ENCODE measurements at regions not wholly inside any gene's neighbourhood (a gene's known extent, or its start where the extent isn't known, plus 50 kb on each side); places are given as distances from the start of the nearest gene placed in this dataset.

DNA sequence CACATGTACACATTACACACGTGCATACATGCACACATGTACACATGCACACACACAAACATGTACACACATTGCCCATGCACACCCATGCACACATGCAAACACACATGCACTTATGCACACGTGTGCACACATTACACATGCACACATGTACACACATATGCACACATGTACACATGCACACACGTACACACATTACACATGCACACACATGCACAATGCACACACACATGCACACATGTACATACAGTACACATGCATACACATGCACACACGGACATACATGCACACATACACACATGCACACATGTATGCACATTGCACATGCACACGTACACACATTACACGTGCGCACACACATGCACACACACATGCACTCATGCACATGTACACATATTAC, 95.3 kb upstream of the TTC34 start:
- Histone ChIP-seq H3K79me2 (ENCODE audit: control insufficient read depth, low read length) (no peaks in the 10 kb centered on the region), H3K4me2 (ENCODE audit: low read length) (no peak overlapping the region), H3F3A (ENCODE audit: control insufficient read depth, insufficient read depth) (peaks cover 11% of the 10 kb centered on the region), H3K4me1 (ENCODE audit: control insufficient read depth, low read length) (no peaks in the 10 kb centered on the region), H3K9me2 (replicated peaks; ENCODE audit: control insufficient read depth, low read length) (no peaks in the 10 kb centered on the region), H3K36me3 (ENCODE audit: control insufficient read depth, low read length) (no peaks in the 10 kb centered on the region), H4K20me1 (ENCODE audit: control insufficient read depth, insufficient read depth, low read depth, low read length) (no peaks in the 10 kb centered on the region), H3K9me3 (ENCODE audit: control insufficient read depth, insufficient read depth, low read length) (peaks cover 46% of the 10 kb centered on the region), H3K27ac (ENCODE audit: low read depth, low read length) (no peak overlapping the region), H3K4me3 (ENCODE audit: low read length) (no peak overlapping the region), H3K27me3 (ENCODE audit: control insufficient read depth, low read length) (no peaks in the 10 kb centered on the region)
- TF ChIP-seq EZH2phosphoT487 (IDR thresholded peaks at IDR 0.05; ENCODE audit: borderline replicate concordance, low read length), result no peak
- TF ChIP-seq, protein P1, sequence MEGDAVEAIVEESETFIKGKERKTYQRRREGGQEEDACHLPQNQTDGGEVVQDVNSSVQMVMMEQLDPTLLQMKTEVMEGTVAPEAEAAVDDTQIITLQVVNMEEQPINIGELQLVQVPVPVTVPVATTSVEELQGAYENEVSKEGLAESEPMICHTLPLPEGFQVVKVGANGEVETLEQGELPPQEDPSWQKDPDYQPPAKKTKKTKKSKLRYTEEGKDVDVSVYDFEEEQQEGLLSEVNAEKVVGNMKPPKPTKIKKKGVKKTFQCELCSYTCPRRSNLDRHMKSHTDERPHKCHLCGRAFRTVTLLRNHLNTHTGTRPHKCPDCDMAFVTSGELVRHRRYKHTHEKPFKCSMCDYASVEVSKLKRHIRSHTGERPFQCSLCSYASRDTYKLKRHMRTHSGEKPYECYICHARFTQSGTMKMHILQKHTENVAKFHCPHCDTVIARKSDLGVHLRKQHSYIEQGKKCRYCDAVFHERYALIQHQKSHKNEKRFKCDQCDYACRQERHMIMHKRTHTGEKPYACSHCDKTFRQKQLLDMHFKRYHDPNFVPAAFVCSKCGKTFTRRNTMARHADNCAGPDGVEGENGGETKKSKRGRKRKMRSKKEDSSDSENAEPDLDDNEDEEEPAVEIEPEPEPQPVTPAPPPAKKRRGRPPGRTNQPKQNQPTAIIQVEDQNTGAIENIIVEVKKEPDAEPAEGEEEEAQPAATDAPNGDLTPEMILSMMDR (IDR thresholded peaks at IDR 0.05; ENCODE audit: low read depth, low read length, poor library complexity, severe bottlenecking), result no peak

DNA sequence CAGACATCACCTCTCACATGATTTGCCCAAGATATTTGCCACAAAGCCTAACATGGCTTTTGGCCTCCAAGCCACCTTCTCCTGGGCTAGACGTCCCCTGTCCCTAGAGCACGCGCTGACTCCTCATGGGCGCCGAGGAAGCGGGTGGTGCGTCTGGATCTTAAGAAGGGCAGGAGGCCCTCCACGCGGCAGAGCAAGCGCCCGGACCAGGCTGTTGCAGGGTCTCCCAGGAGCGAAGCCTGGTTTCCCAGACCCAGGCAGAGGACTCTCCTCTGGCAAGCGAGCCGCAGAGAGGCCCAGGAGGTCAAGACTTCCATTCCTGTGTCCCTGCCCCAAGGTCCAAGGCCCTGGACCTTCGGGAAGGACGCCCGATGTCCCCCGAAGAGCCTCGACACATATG, 101.7 kb upstream of the TTC34 start:
- Histone ChIP-seq H4K20me1 (ENCODE audit: control insufficient read depth, insufficient read depth, low read depth, low read length) (no peaks in the 10 kb centered on the region), H3K4me3 (ENCODE audit: low read length) (no peak overlapping the region), H3K79me2 (ENCODE audit: control insufficient read depth, low read length) (no peaks in the 10 kb centered on the region), H3K36me3 (ENCODE audit: control insufficient read depth, low read length) (no peaks in the 10 kb centered on the region), H3K9me2 (replicated peaks; ENCODE audit: control insufficient read depth, low read length) (no peaks in the 10 kb centered on the region), H3K9me3 (ENCODE audit: control insufficient read depth, insufficient read depth, low read length) (no peaks in the 10 kb centered on the region), H3F3A (ENCODE audit: control insufficient read depth, insufficient read depth) (no peaks in the 10 kb centered on the region), H3K4me1 (ENCODE audit: control insufficient read depth, low read length) (no peaks in the 10 kb centered on the region), H3K27ac (ENCODE audit: low read depth, low read length) (no peak overlapping the region), H3K4me2 (ENCODE audit: low read length) (no peak overlapping the region), H3K27me3 (ENCODE audit: control insufficient read depth, low read length) (no peaks in the 10 kb centered on the region)
- TF ChIP-seq, protein P1 (IDR thresholded peaks at IDR 0.05; ENCODE audit: low read depth, low read length, poor library complexity, severe bottlenecking), result no peak
- no peak for TF ChIP-seq EZH2phosphoT487 (IDR thresholded peaks at IDR 0.05; ENCODE audit: borderline replicate concordance, low read length)

DNA sequence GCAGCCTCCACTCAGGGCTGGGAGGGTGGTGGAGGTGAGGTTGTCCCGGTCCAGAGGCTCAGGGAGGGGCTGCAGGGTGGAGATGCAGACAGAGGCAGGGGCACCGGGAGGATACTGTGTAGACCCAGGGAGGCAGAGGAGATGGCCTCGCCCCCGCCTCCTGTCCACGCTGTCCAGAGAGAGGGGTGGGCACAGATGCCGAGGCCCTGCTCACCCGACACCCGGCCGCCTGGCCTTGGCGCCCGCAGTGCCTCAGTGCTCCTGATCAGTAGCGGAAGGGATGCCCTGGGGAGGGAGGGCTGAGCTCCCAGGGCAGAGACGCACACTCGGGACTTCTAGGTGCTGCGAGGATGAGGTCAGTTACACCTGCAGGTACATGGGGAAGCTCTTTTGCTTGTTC, 102.7 kb upstream of the TTC34 start:
- no peaks in the 10 kb centered on the region for H3K9me3 ChIP-seq (ENCODE audit: control insufficient read depth, insufficient read depth, low read length)
- H3K27ac ChIP-seq (ENCODE audit: low read depth, low read length), result no peak overlapping the region
- no peaks in the 10 kb centered on the region for H3K9me2 ChIP-seq (replicated peaks; ENCODE audit: control insufficient read depth, low read length)
- no peaks in the 10 kb centered on the region for H4K20me1 ChIP-seq (ENCODE audit: control insufficient read depth, insufficient read depth, low read depth, low read length)
- no peaks in the 10 kb centered on the region for H3F3A ChIP-seq (ENCODE audit: control insufficient read depth, insufficient read depth)
- H3K36me3 ChIP-seq (ENCODE audit: control insufficient read depth, low read length), result no peaks in the 10 kb centered on the region
- no peak overlapping the region for H3K4me3 ChIP-seq (ENCODE audit: low read length)
- no peak overlapping the region for H3K4me2 ChIP-seq (ENCODE audit: low read length)
- H3K27me3 ChIP-seq (ENCODE audit: control insufficient read depth, low read length), result no peaks in the 10 kb centered on the region
- no peaks in the 10 kb centered on the region for H3K4me1 ChIP-seq (ENCODE audit: control insufficient read depth, low read length)
- H3K79me2 ChIP-seq (ENCODE audit: control insufficient read depth, low read length), result no peaks in the 10 kb centered on the region
- TF ChIP-seq, protein P1 (IDR thresholded peaks at IDR 0.05; ENCODE audit: low read depth, low read length, poor library complexity, severe bottlenecking), result no peak

DNA sequence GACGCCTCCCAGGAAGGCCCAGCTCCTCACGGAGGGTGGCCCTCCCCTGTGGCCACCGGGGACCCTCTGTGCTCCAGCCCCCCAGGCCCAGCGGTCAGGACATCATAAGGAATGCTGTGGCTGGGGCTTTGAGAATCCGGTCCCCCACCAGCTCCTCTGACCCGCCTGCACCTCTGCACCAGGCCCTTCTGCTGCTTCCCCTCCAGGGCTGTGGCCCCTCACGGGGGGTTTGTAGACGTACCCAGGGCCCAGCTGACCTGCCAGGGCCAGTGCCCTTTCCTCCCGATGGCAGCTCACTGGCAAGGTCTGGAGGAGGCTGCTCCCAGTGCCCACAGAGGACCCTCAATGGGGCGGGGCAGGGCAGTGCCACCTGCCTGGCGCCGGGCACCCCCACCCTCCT, 103.9 kb upstream of the TTC34 start:
- Histone ChIP-seq H3K4me3 (ENCODE audit: low read length) (no peak overlapping the region), H3K9me2 (replicated peaks; ENCODE audit: control insufficient read depth, low read length) (no peaks in the 10 kb centered on the region), H3K9me3 (ENCODE audit: control insufficient read depth, insufficient read depth, low read length) (no peaks in the 10 kb centered on the region), H3K4me1 (ENCODE audit: control insufficient read depth, low read length) (no peaks in the 10 kb centered on the region), H3K36me3 (ENCODE audit: control insufficient read depth, low read length) (no peaks in the 10 kb centered on the region), H3K4me2 (ENCODE audit: low read length) (no peak overlapping the region), H4K20me1 (ENCODE audit: control insufficient read depth, insufficient read depth, low read depth, low read length) (no peaks in the 10 kb centered on the region), H3F3A (ENCODE audit: control insufficient read depth, insufficient read depth) (no peaks in the 10 kb centered on the region), H3K27ac (ENCODE audit: low read depth, low read length) (no peak overlapping the region), H3K79me2 (ENCODE audit: control insufficient read depth, low read length) (no peaks in the 10 kb centered on the region), H3K27me3 (ENCODE audit: control insufficient read depth, low read length) (no peaks in the 10 kb centered on the region)
- TF ChIP-seq, protein P1 (IDR thresholded peaks at IDR 0.05; ENCODE audit: low read depth, low read length, poor library complexity, severe bottlenecking), result no peak
- TF ChIP-seq EZH2phosphoT487 (IDR thresholded peaks at IDR 0.05; ENCODE audit: borderline replicate concordance, low read length), result no peak

All from DOHH2 (cell line).